ENCODE measurements at regions not wholly inside any gene's neighbourhood (a gene's known extent, or its start where the extent isn't known, plus 50 kb on each side); places are given as distances from the start of the nearest gene placed in this dataset.

GRCh38 chr7:51467384-51468017 is 150.9 kb upstream of the COBL start:
- H3K4me1 ChIP-seq (ENCODE audit: insufficient read depth) = peaks cover 7% of the 10 kb centered on the region
- intact Hi-C loops (cut with DNase I) = no loop called here
- no peaks in the 10 kb centered on the region for H3K9me3 ChIP-seq
- H3K27ac ChIP-seq = no peak overlapping the region
- DNase-seq = no peak
- WGBS, 3 donors = 75 to 76% (median 76%) methylated on average over 2 of the region's 2 CpGs
- H3K27me3 ChIP-seq = no peaks in the 10 kb centered on the region
- no peak for TF ChIP-seq POLR2A (IDR thresholded peaks at IDR 0.05)
- TF ChIP-seq CTCF (IDR thresholded peaks at IDR 0.05) = no peak
- TF ChIP-seq EP300 (IDR thresholded peaks at IDR 0.05) = no peak
- no peak overlapping the region for H3K4me3 ChIP-seq
- no peaks in the 10 kb centered on the region for H3K36me3 ChIP-seq

GRCh38 chr7:51459809-51460208 is 143.2 kb upstream of the COBL start:
- intact Hi-C loops (cut with DNase I) = no loop called here
- H3K27ac ChIP-seq = no peak overlapping the region
- TF ChIP-seq CTCF (IDR thresholded peaks at IDR 0.05) (no peak), EP300 (IDR thresholded peaks at IDR 0.05) (no peak), POLR2A (IDR thresholded peaks at IDR 0.05) (no peak)
- H3K9me3 ChIP-seq = no peaks in the 10 kb centered on the region
- H3K4me3 ChIP-seq = no peak overlapping the region
- DNase-seq = no peak
- H3K4me1 ChIP-seq (ENCODE audit: insufficient read depth) = peaks cover 2% of the 10 kb centered on the region
- WGBS, 3 donors = 59 to 75% (median 69%) methylated on average over 4 of the region's 4 CpGs
- no peaks in the 10 kb centered on the region for H3K27me3 ChIP-seq
- H3K36me3 ChIP-seq = no peaks in the 10 kb centered on the region

GRCh38 chr7:51458693-51459092 is 142.1 kb upstream of the COBL start:
- WGBS, 3 donors = 92 to 96% (median 94%) methylated on average over 4 of the region's 4 CpGs
- no peak overlapping the region for H3K4me3 ChIP-seq
- H3K36me3 ChIP-seq = no peaks in the 10 kb centered on the region
- no peaks in the 10 kb centered on the region for H3K27me3 ChIP-seq
- TF ChIP-seq POLR2A (IDR thresholded peaks at IDR 0.05) = no peak
- no peak for TF ChIP-seq EP300 (IDR thresholded peaks at IDR 0.05)
- TF ChIP-seq CTCF (IDR thresholded peaks at IDR 0.05) = no peak
- H3K4me1 ChIP-seq (ENCODE audit: insufficient read depth) = peaks cover 4% of the 10 kb centered on the region
- no peak for DNase-seq
- H3K27ac ChIP-seq = no peak overlapping the region
- H3K9me3 ChIP-seq = no peaks in the 10 kb centered on the region
- intact Hi-C loops (cut with DNase I) = no loop called here

- DNase-seq = no peak
- no peak overlapping the region for H3K4me3 ChIP-seq
- H3K4me1 ChIP-seq (ENCODE audit: insufficient read depth) = peaks cover 6% of the 10 kb centered on the region
- intact Hi-C loops (cut with DNase I) = no loop called here
- no peak overlapping the region for H3K27ac ChIP-seq
- H3K27me3 ChIP-seq = no peaks in the 10 kb centered on the region
- no peaks in the 10 kb centered on the region for H3K36me3 ChIP-seq
- no peaks in the 10 kb centered on the region for H3K9me3 ChIP-seq
- TF ChIP-seq CTCF (IDR thresholded peaks at IDR 0.05) (no peak), POLR2A (IDR thresholded peaks at IDR 0.05) (no peak), EP300 (IDR thresholded peaks at IDR 0.05) (no peak)
- 87 to 92% (median 89%) methylated on average over 5 of the region's 5 CpGs for WGBS, 3 donors
These were observed 140.5 kb upstream of the COBL start for GRCh38 chr7:51457079-51457478.
